Suprapubic skin (tissue), 4 donors: ENCODE measurements at regions not wholly inside any gene's neighbourhood (a gene's known extent, or its start where the extent isn't known, plus 50 kb on each side); places are given as distances from the start of the nearest gene placed in this dataset.

ENCODE experiments used
- DNase-seq, 2 donors: peaks; one replicate each; pipeline ENCODE4 v3.0.0-alpha.2; 2019; ENCODE audit warnings: low spot score in 2 of 2
- H3K27ac ChIP-seq: fragments of 200-600 bp; sonication (generic); one replicate; pipeline ENCODE4 v1.5.1; 2019
- H3K27me3 ChIP-seq: fragments of 200-600 bp; sonication (generic); one replicate; pipeline ENCODE4 v1.5.1; 2019
- H3K36me3 ChIP-seq: fragments of 200-600 bp; sonication (generic); one replicate; pipeline ENCODE4 v1.5.1; 2019
- H3K4me1 ChIP-seq: fragments of 200-600 bp; sonication (generic); one replicate; pipeline ENCODE4 v1.5.1; 2019
- H3K4me3 ChIP-seq: fragments of 200-600 bp; sonication (generic); one replicate; pipeline ENCODE4 v1.5.1; 2019; ENCODE audit warnings: mild to moderate bottlenecking
- H3K9me3 ChIP-seq: fragments of 200-600 bp; sonication (generic); one replicate; pipeline ENCODE4 v1.5.1; 2019
- EP300 ChIP-seq: sonication (generic); formaldehyde crosslinking; IDR thresholded peaks from one replicate; pipeline ENCODE4 v1.6.1; 2017; ENCODE audit warnings: antibody characterized with exemption
- POLR2A ChIP-seq, 2 donors: fragments of 450-650 bp; IDR thresholded peaks; one replicate each; pipeline ENCODE4 v1.6.1; 2017; ENCODE audit warnings: antibody characterized with exemption in 2 of 2, mild to moderate bottlenecking in 2 of 2, moderate library complexity in 2 of 2
- POLR2AphosphoS5 ChIP-seq, 3 donors: sonication (generic); formaldehyde crosslinking; IDR thresholded peaks; one replicate each; pipeline ENCODE4 v1.6.1; 2017; ENCODE audit warnings: antibody characterized with exemption in 3 of 3
- WGBS: methylation state at CpG from one replicate; pipeline ENCODE4 v1.1.5; 2018; 5-methylcytosine and 5-hydroxymethylcytosine counted together
- TF ChIP-seq, protein P1 (sequence below), 2 donors: fragments of 200-600 bp in 1 of 2; fragments of 450-650 bp in 1 of 2; sonication (generic) in 1 of 2; IDR thresholded peaks; one replicate each; pipeline ENCODE4 v1.5.1; 2016 to 2019; ENCODE audit warnings: antibody characterized with exemption in 2 of 2, mild to moderate bottlenecking in 1 of 2, moderate library complexity in 1 of 2

DNA sequence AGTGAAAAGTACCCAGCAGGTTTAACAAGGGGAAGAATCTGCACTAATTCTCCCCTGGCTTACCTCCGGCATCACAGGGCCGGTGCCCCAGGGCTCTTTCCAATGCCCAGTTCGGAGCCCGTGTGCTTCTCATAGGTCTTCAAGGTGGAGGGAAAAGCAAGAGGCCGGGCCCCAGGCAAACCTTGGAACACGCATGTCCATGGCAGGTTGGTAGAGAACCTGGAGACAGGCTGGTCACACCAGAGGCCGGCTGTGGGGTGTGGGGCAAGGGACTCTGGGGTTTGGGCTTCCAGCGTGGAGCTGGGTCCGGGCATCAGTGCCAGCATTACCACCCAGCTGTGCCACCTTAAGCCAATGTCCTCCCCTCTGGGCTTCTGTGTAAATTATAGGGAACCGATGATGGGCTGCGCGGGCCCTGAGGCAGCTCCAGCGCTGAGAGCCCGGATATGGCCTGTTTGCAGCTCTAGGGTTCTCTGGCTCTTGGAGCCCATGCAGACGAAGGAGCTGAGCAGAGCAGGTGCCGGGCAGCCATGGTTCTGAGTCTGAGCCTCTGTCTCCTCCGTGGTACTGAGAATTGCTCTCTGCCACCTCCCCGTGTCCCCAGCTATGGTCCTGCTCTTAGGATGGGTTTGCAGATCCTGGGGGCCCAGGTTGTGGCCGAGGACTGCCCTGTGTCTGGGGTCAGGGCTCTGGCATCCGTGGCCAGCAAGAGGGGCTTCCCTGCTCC, 197.0 kb upstream of the C14orf180 start:
- no peak overlapping the region for H3K27ac ChIP-seq
- TF ChIP-seq POLR2AphosphoS5 (IDR thresholded peaks at IDR 0.05) (no peak), EP300 (no peak), POLR2A (IDR thresholded peaks at IDR 0.05) (no peak)
- TF ChIP-seq, protein P1, sequence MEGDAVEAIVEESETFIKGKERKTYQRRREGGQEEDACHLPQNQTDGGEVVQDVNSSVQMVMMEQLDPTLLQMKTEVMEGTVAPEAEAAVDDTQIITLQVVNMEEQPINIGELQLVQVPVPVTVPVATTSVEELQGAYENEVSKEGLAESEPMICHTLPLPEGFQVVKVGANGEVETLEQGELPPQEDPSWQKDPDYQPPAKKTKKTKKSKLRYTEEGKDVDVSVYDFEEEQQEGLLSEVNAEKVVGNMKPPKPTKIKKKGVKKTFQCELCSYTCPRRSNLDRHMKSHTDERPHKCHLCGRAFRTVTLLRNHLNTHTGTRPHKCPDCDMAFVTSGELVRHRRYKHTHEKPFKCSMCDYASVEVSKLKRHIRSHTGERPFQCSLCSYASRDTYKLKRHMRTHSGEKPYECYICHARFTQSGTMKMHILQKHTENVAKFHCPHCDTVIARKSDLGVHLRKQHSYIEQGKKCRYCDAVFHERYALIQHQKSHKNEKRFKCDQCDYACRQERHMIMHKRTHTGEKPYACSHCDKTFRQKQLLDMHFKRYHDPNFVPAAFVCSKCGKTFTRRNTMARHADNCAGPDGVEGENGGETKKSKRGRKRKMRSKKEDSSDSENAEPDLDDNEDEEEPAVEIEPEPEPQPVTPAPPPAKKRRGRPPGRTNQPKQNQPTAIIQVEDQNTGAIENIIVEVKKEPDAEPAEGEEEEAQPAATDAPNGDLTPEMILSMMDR (IDR thresholded peaks at IDR 0.05): no peak
- 98% methylated on average over 9 of the region's 20 CpGs for WGBS
- no peaks in the 10 kb centered on the region for H3K36me3 ChIP-seq
- H3K4me1 ChIP-seq: peaks cover 10% of the 10 kb centered on the region
- H3K9me3 ChIP-seq: no peaks in the 10 kb centered on the region
- H3K4me3 ChIP-seq: no peak overlapping the region
- H3K27me3 ChIP-seq: peaks cover 24% of the 10 kb centered on the region
- DNase-seq: peak in 1 of 2 donors; percentile 41

DNA sequence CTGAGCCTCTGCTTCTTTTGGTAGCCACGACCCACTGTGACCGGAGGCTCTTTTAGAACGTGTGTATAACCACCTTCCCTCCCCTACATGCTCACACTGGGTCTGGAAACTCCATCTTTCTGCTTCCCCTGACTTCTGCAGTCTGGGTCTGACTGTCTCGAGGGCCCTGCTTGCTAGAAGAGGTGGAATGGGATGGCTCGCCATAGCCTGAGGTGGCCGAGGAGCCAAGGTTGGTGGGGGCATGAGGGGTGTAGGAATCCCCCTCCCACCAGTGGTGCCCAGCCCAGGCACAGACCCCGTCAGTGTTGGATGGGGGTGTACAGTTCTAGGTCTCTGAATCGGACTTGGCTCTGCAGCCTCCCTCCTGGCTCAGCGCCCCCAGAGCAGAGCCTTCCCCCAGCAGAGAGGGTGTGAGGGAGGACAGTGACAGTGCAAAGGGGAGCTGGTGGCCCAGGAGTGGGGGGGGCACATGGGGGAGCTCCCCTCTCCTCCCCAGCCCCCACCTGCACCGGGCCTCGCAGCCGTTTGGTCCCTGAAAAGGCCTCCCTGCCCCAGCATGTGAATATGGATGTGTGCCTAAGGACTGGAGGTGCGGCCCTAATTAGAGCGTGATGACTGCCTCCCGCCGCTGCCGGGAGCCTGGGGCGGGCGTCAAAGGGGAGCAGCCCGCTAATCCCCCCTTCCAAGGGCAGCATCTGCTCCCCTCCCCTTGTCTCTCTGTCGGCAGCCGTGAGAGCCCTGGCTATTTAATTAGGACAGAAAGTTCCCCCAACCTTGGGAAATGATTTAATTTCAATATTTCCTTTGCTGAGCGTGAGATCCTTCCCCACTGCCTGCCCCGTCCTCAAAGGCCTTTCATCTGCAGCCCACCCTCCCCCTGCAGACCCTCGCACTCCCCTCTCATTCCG, 196.2 kb upstream of the C14orf180 start:
- WGBS: 34% methylated on average over 22 of the region's 26 CpGs
- Histone ChIP-seq H3K27ac (no peak overlapping the region), H3K9me3 (no peaks in the 10 kb centered on the region), H3K4me1 (peaks cover 10% of the 10 kb centered on the region), H3K4me3 (no peak overlapping the region), H3K27me3 (peaks cover 24% of the 10 kb centered on the region), H3K36me3 (no peaks in the 10 kb centered on the region)
- DNase-seq: peak; percentile 40 to 67
- TF ChIP-seq, protein P1 (IDR thresholded peaks at IDR 0.05): no peak
- TF ChIP-seq POLR2A (IDR thresholded peaks at IDR 0.05) (no peak), POLR2AphosphoS5 (IDR thresholded peaks at IDR 0.05) (no peak)

DNA sequence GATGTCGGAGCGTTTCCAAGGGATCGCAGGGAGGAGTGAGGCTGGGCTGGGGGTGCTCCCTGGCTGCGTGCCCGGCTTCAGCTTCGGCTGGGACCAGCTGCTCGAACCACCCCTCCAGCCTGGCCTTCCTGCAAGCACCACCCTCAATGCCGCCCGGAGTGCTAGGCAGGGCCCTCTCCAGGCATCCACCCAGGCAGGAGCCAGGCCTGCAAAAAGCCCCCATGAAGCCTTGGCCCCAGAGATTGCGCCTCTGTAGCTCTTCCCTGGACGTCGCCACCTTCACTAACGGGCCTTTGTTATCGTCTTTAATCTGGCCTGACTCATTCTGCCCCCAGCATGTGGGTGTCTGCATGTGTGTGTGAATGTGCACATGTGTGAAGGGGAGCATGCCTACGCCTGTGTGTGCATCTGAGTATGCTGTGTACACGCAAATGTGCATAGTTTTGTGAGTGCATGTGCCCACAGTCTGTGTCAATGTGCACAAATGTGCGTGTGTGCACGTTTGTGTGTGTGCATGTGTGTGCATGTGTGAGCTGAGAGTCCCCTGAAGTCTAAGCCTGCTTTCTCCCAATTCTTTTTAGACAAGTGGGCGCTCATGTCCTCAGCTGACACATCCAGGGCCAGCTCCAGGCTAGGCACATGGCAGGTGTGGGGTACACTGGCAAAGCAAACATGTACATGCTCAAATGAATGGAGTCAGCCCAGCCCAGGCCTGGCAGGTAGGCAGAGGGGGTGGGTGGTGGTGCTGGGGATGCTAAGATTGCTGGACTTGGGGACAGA, 195.4 kb upstream of the C14orf180 start:
- H3K36me3 ChIP-seq: no peaks in the 10 kb centered on the region
- peaks cover 10% of the 10 kb centered on the region for H3K4me1 ChIP-seq
- TF ChIP-seq POLR2A (IDR thresholded peaks at IDR 0.05) (no peak), POLR2AphosphoS5 (IDR thresholded peaks at IDR 0.05) (no peak), EP300 (no peak)
- TF ChIP-seq, protein P1 (IDR thresholded peaks at IDR 0.05): no peak
- no peak overlapping the region for H3K27ac ChIP-seq
- peak; percentile 35 to 65 for DNase-seq
- H3K27me3 ChIP-seq: peaks cover 21% of the 10 kb centered on the region
- H3K4me3 ChIP-seq: no peak overlapping the region
- no peaks in the 10 kb centered on the region for H3K9me3 ChIP-seq
- WGBS: 32% methylated on average over 17 of the region's 19 CpGs

DNA sequence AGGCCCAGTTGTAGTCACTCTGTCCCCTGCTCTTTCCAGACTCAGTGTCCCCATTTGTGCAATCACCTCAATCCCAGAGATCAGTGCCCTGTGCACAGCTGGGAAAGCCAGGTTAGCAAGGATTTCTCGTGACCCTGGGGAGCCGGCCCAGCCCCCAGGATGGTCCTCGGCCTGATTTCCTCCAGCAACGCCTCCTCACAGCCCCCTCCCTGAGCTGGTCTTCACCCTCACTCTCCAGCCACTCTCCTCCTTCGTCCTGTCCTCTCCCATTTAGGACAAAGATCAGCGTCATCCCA, 194.8 kb upstream of the C14orf180 start:
- H3K4me3 ChIP-seq: no peak overlapping the region
- no peaks in the 10 kb centered on the region for H3K36me3 ChIP-seq
- peaks cover 21% of the 10 kb centered on the region for H3K27me3 ChIP-seq
- H3K9me3 ChIP-seq: no peaks in the 10 kb centered on the region
- TF ChIP-seq EP300 (no peak), POLR2A (IDR thresholded peaks at IDR 0.05) (no peak), POLR2AphosphoS5 (IDR thresholded peaks at IDR 0.05) (no peak)
- TF ChIP-seq, protein P1 (IDR thresholded peaks at IDR 0.05): no peak
- 94% methylated on average over 6 of the region's 6 CpGs for WGBS
- DNase-seq: peak; percentile 34 to 38
- H3K27ac ChIP-seq: no peak overlapping the region
- peaks cover 10% of the 10 kb centered on the region for H3K4me1 ChIP-seq
